GM23248 (cell line): ENCODE measurements at regions not wholly inside any gene's neighbourhood (a gene's known extent, or its start where the extent isn't known, plus 50 kb on each side); places are given as distances from the start of the nearest gene placed in this dataset.

Source experiments
- EZH2 ChIP-seq: fragments of 200-600 bp; sonication (generic); IDR thresholded peaks from 2 replicates; pipeline ENCODE4 v1.6.1; 2018; ENCODE audit warnings: antibody characterized with exemption, mild to moderate bottlenecking; ENCODE audit not compliant: insufficient read depth, poor library complexity, severe bottlenecking
- EZH2phosphoT487 ChIP-seq: fragments of 200-600 bp; sonication (generic); IDR thresholded peaks from 2 replicates; pipeline ENCODE4 v1.6.1; 2018; ENCODE audit warnings: antibody characterized with exemption, moderate library complexity, mild to moderate bottlenecking, low read depth; ENCODE audit not compliant: insufficient read depth

GRCh38 chr17:68734931-68735330 lies 133.8 kb upstream of the FAM20A start:
- TF ChIP-seq EZH2 (no peak), EZH2phosphoT487 (no peak)
